ENCODE measurements at regions not wholly inside any gene's neighbourhood (a gene's known extent, or its start where the extent isn't known, plus 50 kb on each side); places are given as distances from the start of the nearest gene placed in this dataset.

DNA sequence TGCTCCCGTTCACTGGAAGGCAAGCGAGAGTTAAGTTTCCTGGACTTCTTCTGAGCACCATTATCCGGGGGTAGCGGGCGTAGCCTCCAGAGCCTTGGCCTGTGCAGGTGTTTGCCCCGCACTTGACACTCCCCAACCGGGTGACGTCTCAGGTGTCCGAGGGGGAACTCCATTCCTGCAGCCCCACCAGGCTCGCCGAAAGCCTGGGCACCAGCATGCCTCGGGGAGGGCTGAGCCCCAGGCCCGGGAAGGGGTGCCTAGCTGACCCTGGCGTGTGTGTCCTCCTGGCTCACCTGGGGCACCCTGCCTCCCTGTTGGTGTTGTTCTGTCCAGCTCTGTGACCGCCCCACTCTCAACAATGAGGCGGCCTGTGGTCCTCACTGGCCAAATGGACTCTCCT lies 109.4 kb upstream of the GPR26 start:
- in situ Hi-C loops (cut with MboI; ENCODE audit: low pct_unique_long_range_greater_than_20kb, low sequenced_read_pairs), result loop anchor here (25.0 kb wide), 2 partner anchors 419 to 519 kb away; partner anchors contain the start of genes HMX2 and HMX3
- no peak for DNase-seq

GRCh38 chr10:123557366-123558108 lies 108.6 kb upstream of the GPR26 start:
- in situ Hi-C loops (cut with MboI; ENCODE audit: low pct_unique_long_range_greater_than_20kb, low sequenced_read_pairs), result loop anchor here (25.0 kb wide), 2 partner anchors 420 to 520 kb away; partner anchors contain the start of genes HMX2 and HMX3
- no peak for DNase-seq

DNA sequence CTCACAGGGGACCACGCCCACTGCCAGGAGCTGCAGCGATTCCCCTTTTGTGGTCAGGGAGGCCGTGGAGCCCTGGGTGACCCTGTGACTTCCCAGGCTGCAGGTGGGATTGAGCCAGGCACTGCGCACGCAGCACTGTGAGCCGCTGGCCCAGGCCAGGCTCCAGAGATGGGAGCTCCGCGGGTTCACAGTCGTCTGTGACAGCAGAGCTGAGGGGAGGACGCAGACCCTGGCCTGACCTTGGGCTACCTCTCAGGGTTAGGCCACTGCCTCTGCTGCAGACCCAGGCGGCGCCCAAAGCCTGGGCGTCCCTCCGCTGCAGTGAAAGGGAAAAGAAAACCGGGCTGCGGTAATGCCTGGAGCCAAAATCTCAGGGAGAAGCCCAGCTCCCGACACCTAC lies 107.5 kb upstream of the GPR26 start:
- no peak for DNase-seq
- in situ Hi-C loops (cut with MboI; ENCODE audit: low pct_unique_long_range_greater_than_20kb, low sequenced_read_pairs), result loop anchor here (25.0 kb wide), 2 partner anchors 421 to 521 kb away; partner anchors contain the start of genes HMX2 and HMX3

GRCh38 chr10:123559066-123559822 lies 106.9 kb upstream of the GPR26 start:
- in situ Hi-C loops (cut with MboI; ENCODE audit: low pct_unique_long_range_greater_than_20kb, low sequenced_read_pairs), result loop anchor here (25.0 kb wide), 2 partner anchors 422 to 522 kb away; partner anchors contain the start of genes HMX2 and HMX3
- peak; percentile 72 for DNase-seq

DNA sequence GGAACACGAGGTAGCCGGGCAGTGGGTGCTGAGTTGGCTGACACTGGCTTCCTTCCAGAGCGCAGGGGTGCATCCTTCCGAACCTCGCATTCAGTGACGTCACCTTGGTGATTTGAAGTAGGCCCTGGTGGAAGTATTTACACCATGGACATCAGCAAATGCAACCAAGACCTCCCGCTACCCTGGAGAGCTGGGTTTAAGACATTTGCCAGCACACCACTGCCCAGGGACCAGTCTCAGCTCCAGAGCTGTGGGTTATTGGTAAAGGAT lies 106.4 kb upstream of the GPR26 start:
- in situ Hi-C loops (cut with MboI; ENCODE audit: low pct_unique_long_range_greater_than_20kb, low sequenced_read_pairs), result loop anchor here (25.0 kb wide), 2 partner anchors 422 to 522 kb away; partner anchors contain the start of genes HMX2 and HMX3

DNA sequence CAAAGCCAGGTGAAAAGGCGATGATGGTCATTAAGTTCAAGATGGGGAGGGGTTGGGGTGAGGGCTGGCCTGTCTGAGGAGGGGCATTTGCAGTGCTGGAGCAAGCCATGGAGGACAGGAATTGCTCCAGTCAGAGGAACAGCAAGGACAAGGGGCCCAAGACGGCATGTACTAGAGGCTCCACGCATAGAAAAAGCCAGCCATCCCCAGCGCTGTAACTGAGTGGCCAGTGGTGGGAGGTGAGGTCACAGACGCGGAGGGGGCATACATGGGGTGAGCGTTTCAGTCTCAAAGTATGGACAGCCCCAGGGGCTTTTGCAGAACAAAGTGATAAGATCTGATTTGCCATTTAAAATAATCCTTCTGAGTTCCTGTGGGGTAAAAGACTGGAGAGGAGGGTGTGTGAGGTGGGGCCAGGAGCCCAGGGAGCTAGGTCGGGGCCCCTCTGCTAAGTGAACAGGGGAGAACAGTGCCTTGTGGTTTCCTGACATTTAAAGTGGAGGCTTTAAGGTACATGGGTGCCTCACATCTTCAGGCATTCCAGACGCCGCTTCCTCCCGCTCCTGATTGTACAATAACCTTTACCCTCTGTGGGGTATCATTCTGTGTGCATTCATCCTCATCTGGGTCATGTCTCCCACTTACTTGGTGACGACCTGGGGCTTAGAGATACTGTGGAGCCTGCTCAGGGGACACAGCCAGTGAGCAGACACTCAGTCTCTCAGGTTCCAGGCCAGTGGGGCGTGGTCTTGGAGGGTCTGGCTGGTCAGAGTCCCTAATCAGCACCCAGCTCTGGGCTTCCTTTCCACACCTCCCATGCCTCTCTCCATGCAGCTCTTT lies 105.6 kb upstream of the GPR26 start:
- in situ Hi-C loops (cut with MboI; ENCODE audit: low pct_unique_long_range_greater_than_20kb, low sequenced_read_pairs), result loop anchor here (25.0 kb wide), 2 partner anchors 423 to 523 kb away; partner anchors contain the start of genes HMX2 and HMX3
- no peak for DNase-seq

More for the DNA sequence above, 106.4 kb upstream of the GPR26 start:
- DNase-seq, result no peak

DNA sequence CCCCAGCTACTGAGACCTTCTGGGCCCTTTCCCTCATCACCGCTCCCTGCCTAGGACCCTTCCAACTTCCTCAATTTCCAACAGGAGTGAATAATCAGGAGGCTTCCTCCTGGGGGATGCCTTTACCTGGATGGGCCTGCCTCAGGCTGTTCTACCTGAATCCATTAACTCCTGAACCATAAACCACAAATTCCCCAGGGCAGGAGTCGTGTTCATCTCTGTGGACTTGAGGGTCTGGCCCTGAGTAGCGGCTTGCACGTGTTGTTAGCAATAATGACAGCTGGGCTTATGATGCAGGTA lies 105.1 kb upstream of the GPR26 start:
- in situ Hi-C loops (cut with MboI; ENCODE audit: low pct_unique_long_range_greater_than_20kb, low sequenced_read_pairs), result loop anchor here (25.0 kb wide), 2 partner anchors 424 to 524 kb away; partner anchors contain the start of genes HMX2 and HMX3
- no peak for DNase-seq

DNA sequence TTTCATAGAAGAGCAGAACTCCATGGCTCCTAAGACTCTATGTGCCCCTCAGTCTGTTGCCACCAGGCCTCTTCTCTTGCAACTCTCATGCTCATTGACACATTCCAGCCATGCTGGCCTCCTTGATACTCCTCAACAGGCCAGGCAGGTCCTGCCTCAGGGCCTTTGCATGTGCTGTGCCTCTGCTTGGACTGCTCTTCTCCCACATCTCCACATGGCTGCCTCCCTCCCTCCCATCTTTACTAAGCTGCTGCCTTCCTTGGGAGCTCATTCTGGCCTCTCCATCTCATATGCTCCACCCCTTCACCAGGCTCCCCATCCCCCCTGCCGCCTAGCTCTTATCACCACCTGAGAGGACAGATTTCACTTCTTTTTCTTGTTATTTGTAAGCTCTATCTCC lies 103.8 kb upstream of the GPR26 start:
- no peak for DNase-seq
- in situ Hi-C loops (cut with MboI; ENCODE audit: low pct_unique_long_range_greater_than_20kb, low sequenced_read_pairs), result loop anchor here (25.0 kb wide), 2 partner anchors 425 to 525 kb away; partner anchors contain the start of genes HMX2 and HMX3

DNA sequence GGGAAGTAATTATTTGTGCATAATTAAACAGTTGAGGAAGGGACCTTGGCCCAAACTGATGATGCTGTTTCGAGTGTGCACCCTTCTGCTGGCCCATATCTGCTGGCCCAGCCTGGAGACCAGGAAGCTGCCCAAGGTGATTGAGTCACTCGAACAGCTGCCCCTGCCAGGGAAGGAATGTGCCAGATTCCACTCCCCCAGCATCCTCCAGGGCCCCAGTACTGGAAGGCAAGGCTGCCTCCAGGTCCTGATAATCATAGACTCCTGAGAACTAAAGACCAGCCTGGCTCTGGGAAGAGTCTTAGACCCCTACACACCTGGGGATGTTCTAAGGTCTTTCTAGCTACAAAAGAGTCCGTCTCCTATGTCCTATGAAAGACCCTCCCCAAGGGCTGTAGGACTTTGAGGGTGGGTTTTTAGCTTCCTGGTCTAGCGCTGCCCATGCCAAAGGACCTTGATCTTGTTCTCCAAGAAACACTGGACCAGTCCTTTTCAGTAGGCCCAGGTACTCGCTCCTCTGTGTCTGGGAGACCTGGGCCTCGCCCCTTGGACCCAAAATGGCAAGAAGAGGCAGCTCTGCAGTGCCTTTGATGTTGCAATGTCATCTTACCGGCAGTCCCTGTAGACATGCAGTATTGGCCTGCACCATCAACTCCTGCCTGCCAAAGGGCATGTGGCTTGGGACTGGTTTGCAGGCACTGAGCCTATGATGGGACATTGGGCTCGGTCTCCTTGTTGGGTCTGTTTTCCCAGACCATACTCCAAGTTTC lies 103.2 kb upstream of the GPR26 start:
- in situ Hi-C loops (cut with MboI; ENCODE audit: low pct_unique_long_range_greater_than_20kb, low sequenced_read_pairs), result loop anchor here (25.0 kb wide), 2 partner anchors 426 to 526 kb away; partner anchors contain the start of genes HMX2 and HMX3
- DNase-seq, result no peak

- DNase-seq, result no peak
- in situ Hi-C loops (cut with MboI; ENCODE audit: low pct_unique_long_range_greater_than_20kb, low sequenced_read_pairs), result loop anchor here (25.0 kb wide), 2 partner anchors 426 to 526 kb away; partner anchors contain the start of genes HMX2 and HMX3
Measured at GRCh38 chr10:123563581-123563855, 102.6 kb upstream of the GPR26 start.

GRCh38 chr10:123563994-123564393 lies 102.2 kb upstream of the GPR26 start:
- in situ Hi-C loops (cut with MboI; ENCODE audit: low pct_unique_long_range_greater_than_20kb, low sequenced_read_pairs), result loop anchor here (25.0 kb wide), 2 partner anchors 427 to 527 kb away; partner anchors contain the start of genes HMX2 and HMX3
- DNase-seq, result no peak

GRCh38 chr10:123564631-123565030 lies 101.5 kb upstream of the GPR26 start:
- DNase-seq, result no peak
- in situ Hi-C loops (cut with MboI; ENCODE audit: low pct_unique_long_range_greater_than_20kb, low sequenced_read_pairs), result loop anchor here (25.0 kb wide), 2 partner anchors 427 to 527 kb away; partner anchors contain the start of genes HMX2 and HMX3

DNA sequence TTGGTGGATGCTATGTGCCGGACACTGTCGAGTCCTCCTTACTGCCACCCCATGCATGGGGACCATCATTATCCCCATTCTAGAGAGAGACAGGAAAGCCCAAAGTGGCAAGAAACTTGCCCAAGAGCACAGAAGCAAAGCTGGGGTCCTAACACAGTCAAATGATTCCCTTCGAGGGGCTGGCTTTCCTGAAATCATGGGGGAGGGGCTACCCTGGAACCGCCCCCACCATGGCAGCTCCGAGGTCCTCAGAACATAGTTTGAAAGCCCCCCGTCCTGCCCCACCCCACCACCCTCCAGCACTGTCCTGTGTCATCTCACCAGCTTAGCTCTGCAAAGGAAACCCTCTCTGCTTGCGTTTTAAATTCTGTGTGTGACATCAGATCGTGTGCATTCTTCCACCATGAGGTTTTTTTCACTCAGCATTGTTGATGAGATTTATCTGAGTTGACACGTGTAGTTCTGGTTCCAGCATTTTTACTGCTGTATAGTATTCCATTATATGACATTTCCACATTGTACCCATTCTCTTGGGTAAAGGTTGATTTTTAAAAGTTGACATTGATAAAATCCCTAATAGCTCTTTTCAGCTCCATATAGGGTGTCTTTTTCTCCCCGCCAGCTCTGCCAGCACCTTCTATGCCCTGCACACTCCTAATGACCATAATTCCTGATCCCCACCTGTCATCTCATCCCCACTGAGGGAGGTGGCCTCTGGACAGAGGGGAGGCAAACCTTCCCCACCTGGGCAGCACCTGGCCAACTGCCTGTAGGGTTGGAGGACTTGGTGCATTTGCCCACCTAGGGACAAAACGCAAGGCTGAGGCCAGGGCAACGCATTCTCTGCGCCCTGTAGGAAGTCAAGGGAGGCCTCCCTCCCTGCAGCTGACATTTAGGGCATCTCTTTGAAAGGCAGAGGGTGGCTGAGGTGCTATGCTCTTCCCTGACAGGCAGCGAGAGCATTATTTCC lies 100.2 kb upstream of the GPR26 start:
- no peak for DNase-seq
- in situ Hi-C loops (cut with MboI; ENCODE audit: low pct_unique_long_range_greater_than_20kb, low sequenced_read_pairs), result loop anchor here (25.0 kb wide), 2 partner anchors 429 to 529 kb away; partner anchors contain the start of genes HMX2 and HMX3

DNA sequence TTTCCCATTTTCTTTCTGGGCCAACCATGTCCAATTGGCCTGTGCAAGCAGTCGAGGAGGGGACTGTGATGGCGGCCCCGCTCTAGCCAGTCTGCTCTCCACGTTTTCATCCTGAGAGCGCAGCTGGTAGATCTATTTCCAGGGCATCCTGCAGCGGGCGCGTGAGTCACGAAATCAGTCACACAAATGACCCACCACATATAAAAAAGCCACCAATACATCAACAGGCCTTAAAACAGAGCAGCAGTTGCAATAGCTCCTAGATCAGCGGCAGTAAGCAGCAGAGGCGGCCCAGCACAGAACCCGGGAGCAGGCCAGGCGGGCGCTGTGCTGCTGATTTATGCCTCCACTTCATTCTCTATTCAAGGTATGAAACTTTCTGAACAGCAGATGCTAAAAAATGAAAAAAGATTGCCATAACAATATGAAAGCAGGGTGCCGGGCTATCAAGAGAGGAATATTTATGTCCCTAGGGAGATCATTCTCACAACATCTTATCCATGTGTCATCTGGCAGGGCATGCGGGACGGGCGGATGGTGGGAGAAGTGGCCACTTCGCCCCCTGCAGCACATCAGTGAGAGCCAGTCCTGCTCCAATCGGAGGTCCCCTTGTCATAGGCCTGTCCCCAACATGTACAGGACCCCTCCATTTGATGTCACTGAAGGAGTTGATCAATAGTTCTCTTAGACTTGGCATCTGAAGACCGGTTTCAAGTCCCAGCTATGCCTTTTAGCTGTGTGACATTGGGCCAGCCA lies 98.0 kb upstream of the GPR26 start:
- no peak for DNase-seq
- in situ Hi-C loops (cut with MboI; ENCODE audit: low pct_unique_long_range_greater_than_20kb, low sequenced_read_pairs), result loop anchor here (25.0 kb wide), 2 partner anchors 431 to 531 kb away; partner anchors contain the start of genes HMX2 and HMX3

GRCh38 chr10:123568751-123569150 lies 97.4 kb upstream of the GPR26 start:
- DNase-seq, result no peak
- in situ Hi-C loops (cut with MboI; ENCODE audit: low pct_unique_long_range_greater_than_20kb, low sequenced_read_pairs), result loop anchor here (25.0 kb wide), 2 partner anchors 431 to 531 kb away; partner anchors contain the start of genes HMX2 and HMX3

- no peak for DNase-seq
- in situ Hi-C loops (cut with MboI; ENCODE audit: low pct_unique_long_range_greater_than_20kb, low sequenced_read_pairs), result loop anchor here (10.0 to 25.0 kb wide), 3 partner anchors 395 to 532 kb away; partner anchors contain the start of genes HMX2 and HMX3
Measured at GRCh38 chr10:123569436-123570035, 96.6 kb upstream of the GPR26 start.
